Epithelial cell of esophagus (primary cell): ENCODE measurements at regions not wholly inside any gene's neighbourhood (a gene's known extent, or its start where the extent isn't known, plus 50 kb on each side); places are given as distances from the start of the nearest gene placed in this dataset.
A peak's percentile ranks its signal among the peaks of the same experiment; 100 is the strongest.

Source experiments
- DNase-seq: peaks from one replicate; pipeline ENCODE4 v3.0.0; 2010; ENCODE audit warnings: low read depth
- H3K4me3 ChIP-seq: 2 replicates; pipeline ENCODE4 v1.5.1; 2011; ENCODE audit warnings: mild to moderate bottlenecking, low read length, control low read depth
- TF ChIP-seq, protein P1 (sequence below): IDR thresholded peaks from 2 replicates; pipeline ENCODE4 v1.5.1; 2011; ENCODE audit warnings: low read depth, mild to moderate bottlenecking, low read length, control low read depth, inconsistent platforms; ENCODE audit not compliant: insufficient read depth; ENCODE audit errors: missing control alignments

DNA sequence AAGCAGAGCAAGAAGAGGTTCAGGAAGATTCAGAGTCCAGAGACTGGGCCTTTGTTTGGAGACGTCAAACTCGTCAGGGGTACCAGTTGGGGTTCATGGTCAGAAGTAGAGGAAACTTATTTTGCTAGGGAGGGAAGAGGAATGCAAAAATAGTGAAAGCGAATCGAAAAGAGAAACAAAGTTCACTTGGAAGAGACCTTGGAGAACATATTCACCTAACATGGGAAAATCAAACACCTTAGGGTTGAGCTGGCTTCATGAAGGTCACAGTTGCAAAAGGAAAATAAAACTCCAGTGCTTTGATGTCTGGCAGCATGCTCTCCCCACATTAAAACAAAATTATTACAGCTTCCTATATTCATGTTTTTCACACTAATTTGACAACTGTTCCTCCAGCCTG lies 440.4 kb downstream of the EPM2A start:
- TF ChIP-seq, protein P1, sequence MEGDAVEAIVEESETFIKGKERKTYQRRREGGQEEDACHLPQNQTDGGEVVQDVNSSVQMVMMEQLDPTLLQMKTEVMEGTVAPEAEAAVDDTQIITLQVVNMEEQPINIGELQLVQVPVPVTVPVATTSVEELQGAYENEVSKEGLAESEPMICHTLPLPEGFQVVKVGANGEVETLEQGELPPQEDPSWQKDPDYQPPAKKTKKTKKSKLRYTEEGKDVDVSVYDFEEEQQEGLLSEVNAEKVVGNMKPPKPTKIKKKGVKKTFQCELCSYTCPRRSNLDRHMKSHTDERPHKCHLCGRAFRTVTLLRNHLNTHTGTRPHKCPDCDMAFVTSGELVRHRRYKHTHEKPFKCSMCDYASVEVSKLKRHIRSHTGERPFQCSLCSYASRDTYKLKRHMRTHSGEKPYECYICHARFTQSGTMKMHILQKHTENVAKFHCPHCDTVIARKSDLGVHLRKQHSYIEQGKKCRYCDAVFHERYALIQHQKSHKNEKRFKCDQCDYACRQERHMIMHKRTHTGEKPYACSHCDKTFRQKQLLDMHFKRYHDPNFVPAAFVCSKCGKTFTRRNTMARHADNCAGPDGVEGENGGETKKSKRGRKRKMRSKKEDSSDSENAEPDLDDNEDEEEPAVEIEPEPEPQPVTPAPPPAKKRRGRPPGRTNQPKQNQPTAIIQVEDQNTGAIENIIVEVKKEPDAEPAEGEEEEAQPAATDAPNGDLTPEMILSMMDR, result no peak
- H3K4me3 ChIP-seq, result no peak overlapping the region
- DNase-seq, result no peak

DNA sequence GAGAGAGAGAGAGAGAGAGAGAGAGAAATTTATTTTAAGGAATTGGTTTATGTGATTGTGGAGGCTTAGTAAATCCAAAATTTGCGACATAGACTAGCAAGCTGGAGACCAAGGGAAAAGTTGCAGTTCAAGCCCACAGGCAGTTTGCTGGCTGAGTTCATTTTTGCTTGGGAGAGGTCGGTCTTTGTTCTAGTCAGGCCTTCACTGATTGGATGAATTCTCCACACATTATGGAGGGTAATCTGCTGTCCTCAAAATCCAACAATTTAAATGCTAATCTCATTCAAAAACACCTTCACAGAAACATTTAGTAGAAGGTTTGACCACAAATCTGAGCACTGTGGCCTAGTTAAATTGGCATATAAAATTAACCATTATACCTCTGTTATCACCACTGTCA lies 439.6 kb downstream of the EPM2A start:
- DNase-seq, result no peak
- TF ChIP-seq, protein P1, result no peak
- H3K4me3 ChIP-seq, result no peak overlapping the region

DNA sequence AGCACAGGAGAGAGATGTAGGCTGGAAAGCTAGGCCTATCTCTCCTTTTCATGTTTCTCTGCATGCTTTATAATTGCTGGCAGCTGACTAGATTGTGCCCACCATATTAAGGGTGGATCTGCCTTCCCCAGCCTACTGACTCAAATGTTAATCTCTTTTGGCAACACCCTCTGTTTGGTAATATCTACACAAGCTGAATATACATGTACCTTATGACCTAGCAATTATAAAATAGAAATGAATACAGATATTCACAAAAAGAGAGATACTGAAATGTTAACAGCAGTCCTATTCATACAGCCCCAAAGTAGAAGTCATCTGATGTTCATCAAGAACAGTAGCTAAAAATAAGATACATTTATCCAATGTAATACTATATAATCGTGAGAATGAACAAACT lies 429.6 kb downstream of the EPM2A start:
- no peak overlapping the region for H3K4me3 ChIP-seq
- TF ChIP-seq, protein P1, result no peak
- DNase-seq, result no peak

DNA sequence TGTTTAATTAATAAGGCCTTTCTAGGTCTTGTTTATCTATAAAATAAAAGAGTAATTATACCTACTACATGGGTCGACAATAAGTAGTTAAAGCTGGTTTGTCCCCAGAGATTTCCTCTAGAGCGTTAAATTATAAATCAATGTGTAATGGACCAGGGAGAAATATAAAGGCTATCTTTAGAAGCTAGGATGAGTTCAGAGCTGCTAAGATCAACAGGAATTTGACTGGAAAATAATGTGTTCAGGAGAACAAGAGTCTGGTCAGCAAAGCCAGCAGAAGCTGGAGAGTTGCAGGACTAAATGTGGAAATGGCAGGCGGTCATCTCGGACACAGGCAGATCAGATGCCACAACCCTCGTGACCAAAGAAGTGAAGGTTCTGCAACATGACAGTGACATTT lies 428.8 kb downstream of the EPM2A start:
- H3K4me3 ChIP-seq, result no peak overlapping the region
- no peak for DNase-seq
- TF ChIP-seq, protein P1, result no peak

DNA sequence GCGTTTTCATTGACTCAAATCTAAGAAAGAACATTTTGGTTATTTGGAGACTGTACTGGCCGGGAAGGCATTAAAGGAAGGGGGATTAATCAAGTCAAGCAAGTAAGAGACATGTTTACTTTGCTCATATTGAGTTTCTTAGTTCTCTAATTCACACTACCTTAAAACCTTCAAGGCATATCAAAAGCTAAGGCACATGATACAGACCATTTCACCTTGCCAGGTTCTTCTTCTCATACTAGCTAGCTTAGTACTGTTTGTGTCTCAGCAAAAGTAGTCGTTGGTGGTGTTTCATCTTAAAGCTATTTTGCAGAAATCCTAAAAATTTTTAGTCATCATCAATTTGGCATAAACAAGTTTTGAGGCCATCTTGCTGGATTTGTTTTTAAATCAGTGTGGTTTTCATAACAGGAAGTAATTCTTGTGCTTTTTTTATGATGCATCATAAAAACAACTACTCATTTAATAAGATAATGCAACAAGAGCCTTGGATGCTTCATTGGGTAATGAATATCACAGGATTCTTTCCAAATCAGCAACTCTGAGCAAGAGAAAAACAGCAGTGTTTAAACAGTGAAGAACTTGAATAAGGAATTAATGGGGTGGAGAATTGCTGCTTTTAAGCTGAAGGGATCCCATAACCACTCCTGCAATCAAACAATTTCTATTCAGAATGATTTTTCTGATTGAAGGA lies 425.3 kb downstream of the EPM2A start:
- TF ChIP-seq, protein P1, result no peak
- DNase-seq, result peak; percentile 25
- no peak overlapping the region for H3K4me3 ChIP-seq

DNA sequence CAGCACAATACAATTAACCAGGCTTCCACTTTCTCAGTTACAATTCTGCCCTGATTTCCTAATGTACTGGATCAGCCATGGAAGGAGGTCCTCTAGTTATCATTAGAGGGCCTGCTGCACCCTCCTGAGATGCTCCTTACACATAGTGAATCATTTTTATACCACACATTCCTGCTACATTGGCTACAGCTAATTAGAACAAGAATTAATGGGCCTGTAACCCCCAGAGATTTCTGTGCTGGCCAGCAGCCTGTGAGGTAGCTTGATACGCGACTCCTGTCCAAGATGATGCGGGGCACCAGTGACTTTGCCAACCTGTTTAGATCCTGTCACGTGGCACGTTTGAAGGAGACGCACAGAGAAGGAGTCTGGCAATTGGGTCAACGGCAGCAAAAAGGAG lies 422.8 kb downstream of the EPM2A start:
- TF ChIP-seq, protein P1, result no peak
- no peak overlapping the region for H3K4me3 ChIP-seq
- DNase-seq, result no peak
